Liver (tissue), 8 donors: ENCODE measurements at regions not wholly inside any gene's neighbourhood (a gene's known extent, or its start where the extent isn't known, plus 50 kb on each side); places are given as distances from the start of the nearest gene placed in this dataset.

ENCODE experiments used
- DNase-seq: peaks from one replicate; pipeline ENCODE4 v3.0.0-alpha.2; 2017; ENCODE audit warnings: low spot score
- H3K27ac ChIP-seq, 2 donors: one replicate each; pipeline ENCODE4 v1.7.0; 2013; ENCODE audit warnings: inconsistent platforms in 2 of 2, low read length in 2 of 2, control low read depth in 1 of 2, low read depth in 1 of 2, mild to moderate bottlenecking in 1 of 2
- H3K27me3 ChIP-seq, 4 donors: one replicate each; pipeline versions ENCODE4 v1.6.1 to v1.7.0; 2013; ENCODE audit warnings: low read length in 3 of 4, inconsistent platforms in 1 of 4, mild to moderate bottlenecking in 1 of 4, moderate library complexity in 1 of 4; ENCODE audit not compliant: control insufficient read depth in 4 of 4, insufficient read depth in 4 of 4
- H3K36me3 ChIP-seq, 4 donors: one replicate each; pipeline versions ENCODE4 v1.6.1 to v1.7.0; 2013; ENCODE audit warnings: low read length in 3 of 4, mild to moderate bottlenecking in 3 of 4, low read depth in 1 of 4, moderate library complexity in 1 of 4; ENCODE audit not compliant: control insufficient read depth in 4 of 4, insufficient read depth in 3 of 4
- H3K4me1 ChIP-seq, 4 donors: one replicate each; pipeline versions ENCODE4 v1.6.1 to v1.7.0; 2013; ENCODE audit warnings: low read length in 3 of 4, mild to moderate bottlenecking in 3 of 4, moderate library complexity in 1 of 4; ENCODE audit not compliant: control insufficient read depth in 4 of 4, insufficient read depth in 4 of 4
- H3K4me3 ChIP-seq, 3 donors: one replicate each; pipeline versions ENCODE4 v1.6.1 to v1.7.0; 2013; ENCODE audit warnings: low read length in 3 of 3, control low read depth in 1 of 3, low read depth in 1 of 3, mild to moderate bottlenecking in 1 of 3
- H3K9ac ChIP-seq, 2 donors: one replicate each; pipeline ENCODE4 v1.7.0; 2013; ENCODE audit warnings: low read length in 2 of 2, mild to moderate bottlenecking in 2 of 2, moderate library complexity in 2 of 2, control low read depth in 1 of 2, low read depth in 1 of 2
- H3K9me3 ChIP-seq, 4 donors: one replicate each; pipeline versions ENCODE4 v1.6.1 to v1.7.0; 2013; ENCODE audit warnings: low read length in 3 of 4; ENCODE audit not compliant: control insufficient read depth in 4 of 4
- EGR1 ChIP-seq, 2 donors: IDR thresholded peaks; 2 replicates each; pipeline ENCODE4 v1.6.1; 2016 to 2018; ENCODE audit warnings: antibody characterized with exemption in 2 of 2, low read depth in 2 of 2
- FOXA1 ChIP-seq: IDR thresholded peaks from 2 replicates; pipeline ENCODE4 v1.6.1; 2016; ENCODE audit warnings: antibody characterized with exemption
- FOXA2 ChIP-seq: IDR thresholded peaks from 2 replicates; pipeline ENCODE4 v1.6.1; 2016; ENCODE audit warnings: antibody characterized with exemption
- GABPA ChIP-seq, 2 donors: IDR thresholded peaks in 1 of 2; conservative IDR thresholded peaks in 1 of 2; 2 replicates each; pipeline ENCODE4 v1.6.1; 2016; ENCODE audit warnings: antibody characterized with exemption in 2 of 2, mild to moderate bottlenecking in 1 of 2, moderate library complexity in 1 of 2
- HNF4A ChIP-seq, 2 donors: conservative IDR thresholded peaks; 2 replicates each; pipeline ENCODE4 v1.6.1; 2016; ENCODE audit warnings: antibody characterized with exemption in 2 of 2, mild to moderate bottlenecking in 2 of 2
- HNF4G ChIP-seq: IDR thresholded peaks from 2 replicates; pipeline ENCODE4 v1.6.1; 2016; ENCODE audit warnings: antibody characterized with exemption
- JUND ChIP-seq, 2 donors: IDR thresholded peaks; 2 replicates each; pipeline ENCODE4 v1.6.1; 2016; ENCODE audit warnings: antibody characterized with exemption in 2 of 2
- NR2F2 ChIP-seq: IDR thresholded peaks from 2 replicates; pipeline ENCODE4 v1.6.1; 2016; ENCODE audit warnings: antibody characterized with exemption
- RAD21 ChIP-seq, 2 donors: IDR thresholded peaks; 2 replicates each; pipeline ENCODE4 v1.6.1; 2016; ENCODE audit warnings: antibody characterized with exemption in 2 of 2, mild to moderate bottlenecking in 2 of 2
- RXRA ChIP-seq, 2 donors: IDR thresholded peaks; 2 replicates each; pipeline ENCODE4 v1.6.1; 2017 to 2018; ENCODE audit warnings: antibody characterized with exemption in 2 of 2, mild to moderate bottlenecking in 1 of 2
- SP1 ChIP-seq: IDR thresholded peaks from 2 replicates; pipeline ENCODE4 v1.6.1; 2018; ENCODE audit warnings: antibody characterized with exemption, mild to moderate bottlenecking
- TAF1 ChIP-seq: conservative IDR thresholded peaks from 2 replicates; pipeline ENCODE4 v1.6.1; 2016; ENCODE audit warnings: antibody characterized with exemption, mild to moderate bottlenecking
- YY1 ChIP-seq: IDR thresholded peaks from 2 replicates; pipeline ENCODE4 v1.6.1; 2016; ENCODE audit warnings: antibody characterized with exemption, mild to moderate bottlenecking
- WGBS: extraction: QIAGEN DNeasy Blood & Tissue Kit; methylation state at CpG from one replicate; pipeline ENCODE4 v1.1.7; 2013; 5-methylcytosine and 5-hydroxymethylcytosine counted together
- TF ChIP-seq, protein P1 (sequence below): fragments of 150-350 bp; IDR thresholded peaks from 2 replicates; pipeline ENCODE4 v1.5.1; 2017; ENCODE audit warnings: improper control_type of control experiment, low read depth, low read length; ENCODE audit not compliant: missing input control
- TF ChIP-seq, protein P2 (sequence below): IDR thresholded peaks from 2 replicates; pipeline ENCODE4 v1.6.1; 2016; ENCODE audit warnings: antibody characterized with exemption, mild to moderate bottlenecking
- TF ChIP-seq, protein P3 (sequence below): IDR thresholded peaks from 2 replicates; pipeline ENCODE4 v1.6.1; 2016; ENCODE audit warnings: antibody characterized with exemption
- TF ChIP-seq, protein P4 (sequence below): IDR thresholded peaks from 2 replicates; pipeline ENCODE4 v1.6.1; 2016; ENCODE audit warnings: antibody characterized with exemption
- TF ChIP-seq, protein P5 (sequence below): IDR thresholded peaks from 2 replicates; pipeline ENCODE4 v1.6.1; 2016; ENCODE audit warnings: antibody characterized with exemption
- donor health status: healthy.
- donor health status: healthy.
- donor health status: healthy.
- donor health status: healthy.
- donor health status: healthy.

DNA sequence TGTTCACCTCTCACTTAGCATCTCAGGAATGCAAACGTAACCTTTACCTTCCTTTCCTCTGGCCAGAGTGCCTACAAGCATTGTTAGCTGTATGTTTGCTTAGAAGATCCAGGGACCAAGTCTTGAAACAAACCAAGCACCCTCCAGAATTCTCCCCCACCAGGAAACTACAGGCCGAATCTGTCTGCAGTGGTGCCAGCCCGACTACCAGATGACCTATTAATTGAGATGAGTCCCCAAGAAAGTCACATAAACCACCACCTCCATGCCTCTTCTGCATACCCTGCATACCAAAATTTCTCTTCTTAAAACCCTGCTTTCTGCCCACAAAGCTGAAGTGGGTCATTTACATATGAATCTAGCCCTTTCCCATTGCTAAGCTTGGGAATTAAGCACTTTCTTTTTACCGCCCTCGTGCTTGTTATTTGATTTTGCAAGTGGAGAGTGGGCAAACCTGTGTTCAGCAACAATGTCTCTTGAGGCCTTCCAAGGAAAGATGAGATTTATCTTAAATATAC lies 1239.1 kb downstream of the CDH12 start:
- TF ChIP-seq HNF4G, result no peak
- TF ChIP-seq FOXA1, result no peak
- WGBS, result 66% methylated on average over 5 of the region's 5 CpGs
- H3K27ac ChIP-seq, result no peak overlapping the region
- no peak overlapping the region for H3K4me3 ChIP-seq
- no peaks in the 10 kb centered on the region for H3K27me3 ChIP-seq
- no peak overlapping the region for H3K9ac ChIP-seq
- H3K4me1 ChIP-seq, result no peaks in the 10 kb centered on the region
- H3K9me3 ChIP-seq, result no peaks in the 10 kb centered on the region
- no peak for DNase-seq
- no peaks in the 10 kb centered on the region for H3K36me3 ChIP-seq

DNA sequence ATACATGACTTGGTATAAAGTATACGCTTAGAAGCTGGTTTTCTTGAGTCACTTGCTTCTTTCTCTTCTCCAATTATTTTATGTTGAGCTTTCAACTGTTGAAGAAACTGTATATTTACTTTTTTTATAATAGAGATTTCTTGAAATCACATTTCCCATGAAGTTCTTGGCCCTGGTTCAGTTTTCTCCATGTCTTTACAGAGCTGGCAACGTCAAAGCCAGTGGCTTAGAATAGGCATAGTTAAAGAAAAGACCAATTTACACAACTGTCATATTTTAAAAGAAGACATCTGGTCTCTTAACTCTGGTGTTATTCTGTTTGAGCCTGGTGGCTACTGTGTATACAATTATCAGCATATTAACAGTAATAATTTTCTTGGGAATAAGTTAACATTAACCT lies 1249.3 kb downstream of the CDH12 start:
- peaks cover 0 to 2% (median 0%) of the 10 kb centered on the region in 4 donors for H3K9me3 ChIP-seq
- 65% methylated on average over 2 of the region's 2 CpGs for WGBS

More for the DNA sequence above, 1249.3 kb downstream of the CDH12 start:
- H3K4me3 ChIP-seq, result no peak overlapping the region
- no peak for DNase-seq
- H3K27ac ChIP-seq, result no peak overlapping the region
- no peaks in the 10 kb centered on the region for H3K36me3 ChIP-seq
- H3K9ac ChIP-seq, result no peak overlapping the region
- TF ChIP-seq RXRA (IDR thresholded peaks at IDR 0.05) (no peak), NR2F2 (no peak), RAD21 (IDR thresholded peaks at IDR 0.05) (no peak), TAF1 (no peak), GABPA (IDR thresholded peaks at IDR 0.05 in 1 of 2, conservative IDR thresholded peaks at IDR 0.05 in 1 of 2) (no peak), HNF4G (no peak), FOXA1 (no peak), SP1 (no peak), EGR1 (IDR thresholded peaks at IDR 0.05; ENCODE audit: low read depth in 2 of 2) (no peak), YY1 (no peak), JUND (IDR thresholded peaks at IDR 0.05) (no peak), FOXA2 (no peak), HNF4A (conservative IDR thresholded peaks at IDR 0.05) (no peak)
- TF ChIP-seq, protein P1, sequence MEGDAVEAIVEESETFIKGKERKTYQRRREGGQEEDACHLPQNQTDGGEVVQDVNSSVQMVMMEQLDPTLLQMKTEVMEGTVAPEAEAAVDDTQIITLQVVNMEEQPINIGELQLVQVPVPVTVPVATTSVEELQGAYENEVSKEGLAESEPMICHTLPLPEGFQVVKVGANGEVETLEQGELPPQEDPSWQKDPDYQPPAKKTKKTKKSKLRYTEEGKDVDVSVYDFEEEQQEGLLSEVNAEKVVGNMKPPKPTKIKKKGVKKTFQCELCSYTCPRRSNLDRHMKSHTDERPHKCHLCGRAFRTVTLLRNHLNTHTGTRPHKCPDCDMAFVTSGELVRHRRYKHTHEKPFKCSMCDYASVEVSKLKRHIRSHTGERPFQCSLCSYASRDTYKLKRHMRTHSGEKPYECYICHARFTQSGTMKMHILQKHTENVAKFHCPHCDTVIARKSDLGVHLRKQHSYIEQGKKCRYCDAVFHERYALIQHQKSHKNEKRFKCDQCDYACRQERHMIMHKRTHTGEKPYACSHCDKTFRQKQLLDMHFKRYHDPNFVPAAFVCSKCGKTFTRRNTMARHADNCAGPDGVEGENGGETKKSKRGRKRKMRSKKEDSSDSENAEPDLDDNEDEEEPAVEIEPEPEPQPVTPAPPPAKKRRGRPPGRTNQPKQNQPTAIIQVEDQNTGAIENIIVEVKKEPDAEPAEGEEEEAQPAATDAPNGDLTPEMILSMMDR, result no peak
- TF ChIP-seq, protein P2, sequence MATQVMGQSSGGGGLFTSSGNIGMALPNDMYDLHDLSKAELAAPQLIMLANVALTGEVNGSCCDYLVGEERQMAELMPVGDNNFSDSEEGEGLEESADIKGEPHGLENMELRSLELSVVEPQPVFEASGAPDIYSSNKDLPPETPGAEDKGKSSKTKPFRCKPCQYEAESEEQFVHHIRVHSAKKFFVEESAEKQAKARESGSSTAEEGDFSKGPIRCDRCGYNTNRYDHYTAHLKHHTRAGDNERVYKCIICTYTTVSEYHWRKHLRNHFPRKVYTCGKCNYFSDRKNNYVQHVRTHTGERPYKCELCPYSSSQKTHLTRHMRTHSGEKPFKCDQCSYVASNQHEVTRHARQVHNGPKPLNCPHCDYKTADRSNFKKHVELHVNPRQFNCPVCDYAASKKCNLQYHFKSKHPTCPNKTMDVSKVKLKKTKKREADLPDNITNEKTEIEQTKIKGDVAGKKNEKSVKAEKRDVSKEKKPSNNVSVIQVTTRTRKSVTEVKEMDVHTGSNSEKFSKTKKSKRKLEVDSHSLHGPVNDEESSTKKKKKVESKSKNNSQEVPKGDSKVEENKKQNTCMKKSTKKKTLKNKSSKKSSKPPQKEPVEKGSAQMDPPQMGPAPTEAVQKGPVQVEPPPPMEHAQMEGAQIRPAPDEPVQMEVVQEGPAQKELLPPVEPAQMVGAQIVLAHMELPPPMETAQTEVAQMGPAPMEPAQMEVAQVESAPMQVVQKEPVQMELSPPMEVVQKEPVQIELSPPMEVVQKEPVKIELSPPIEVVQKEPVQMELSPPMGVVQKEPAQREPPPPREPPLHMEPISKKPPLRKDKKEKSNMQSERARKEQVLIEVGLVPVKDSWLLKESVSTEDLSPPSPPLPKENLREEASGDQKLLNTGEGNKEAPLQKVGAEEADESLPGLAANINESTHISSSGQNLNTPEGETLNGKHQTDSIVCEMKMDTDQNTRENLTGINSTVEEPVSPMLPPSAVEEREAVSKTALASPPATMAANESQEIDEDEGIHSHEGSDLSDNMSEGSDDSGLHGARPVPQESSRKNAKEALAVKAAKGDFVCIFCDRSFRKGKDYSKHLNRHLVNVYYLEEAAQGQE, result no peak
- TF ChIP-seq, protein P3, sequence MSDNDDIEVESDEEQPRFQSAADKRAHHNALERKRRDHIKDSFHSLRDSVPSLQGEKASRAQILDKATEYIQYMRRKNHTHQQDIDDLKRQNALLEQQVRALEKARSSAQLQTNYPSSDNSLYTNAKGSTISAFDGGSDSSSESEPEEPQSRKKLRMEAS, result no peak
- TF ChIP-seq, protein P4, sequence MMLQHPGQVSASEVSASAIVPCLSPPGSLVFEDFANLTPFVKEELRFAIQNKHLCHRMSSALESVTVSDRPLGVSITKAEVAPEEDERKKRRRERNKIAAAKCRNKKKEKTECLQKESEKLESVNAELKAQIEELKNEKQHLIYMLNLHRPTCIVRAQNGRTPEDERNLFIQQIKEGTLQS, result no peak
- TF ChIP-seq, protein P5, sequence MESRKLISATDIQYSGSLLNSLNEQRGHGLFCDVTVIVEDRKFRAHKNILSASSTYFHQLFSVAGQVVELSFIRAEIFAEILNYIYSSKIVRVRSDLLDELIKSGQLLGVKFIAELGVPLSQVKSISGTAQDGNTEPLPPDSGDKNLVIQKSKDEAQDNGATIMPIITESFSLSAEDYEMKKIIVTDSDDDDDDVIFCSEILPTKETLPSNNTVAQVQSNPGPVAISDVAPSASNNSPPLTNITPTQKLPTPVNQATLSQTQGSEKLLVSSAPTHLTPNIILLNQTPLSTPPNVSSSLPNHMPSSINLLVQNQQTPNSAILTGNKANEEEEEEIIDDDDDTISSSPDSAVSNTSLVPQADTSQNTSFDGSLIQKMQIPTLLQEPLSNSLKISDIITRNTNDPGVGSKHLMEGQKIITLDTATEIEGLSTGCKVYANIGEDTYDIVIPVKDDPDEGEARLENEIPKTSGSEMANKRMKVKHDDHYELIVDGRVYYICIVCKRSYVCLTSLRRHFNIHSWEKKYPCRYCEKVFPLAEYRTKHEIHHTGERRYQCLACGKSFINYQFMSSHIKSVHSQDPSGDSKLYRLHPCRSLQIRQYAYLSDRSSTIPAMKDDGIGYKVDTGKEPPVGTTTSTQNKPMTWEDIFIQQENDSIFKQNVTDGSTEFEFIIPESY, result no peak
- no peaks in the 10 kb centered on the region for H3K27me3 ChIP-seq
- no peaks in the 10 kb centered on the region for H3K4me1 ChIP-seq
